ENCODE measurements at regions not wholly inside any gene's neighbourhood (a gene's known extent, or its start where the extent isn't known, plus 50 kb on each side); places are given as distances from the start of the nearest gene placed in this dataset.

- TF ChIP-seq CTCF (IDR thresholded peaks at IDR 0.05; ENCODE audit: poor library complexity, severe bottlenecking) (no peak), EZH2 (IDR thresholded peaks at IDR 0.05; ENCODE audit: borderline replicate concordance, insufficient read depth, low read length, poor library complexity, severe bottlenecking) (no peak), EP300 (conservative IDR thresholded peaks at IDR 0.05; ENCODE audit: poor library complexity, severe bottlenecking) (no peak), POLR2AphosphoS5 (IDR thresholded peaks at IDR 0.05) (no peak), MXI1 (conservative IDR thresholded peaks at IDR 0.05; ENCODE audit: poor library complexity, severe bottlenecking) (no peak), TAF1 (IDR thresholded peaks at IDR 0.05; ENCODE audit: low read depth) (no peak)
Observed at GRCh38 chr6:92196325-92196724, 1223.0 kb downstream of the EPHA7 start.
